22Rv1 (cell line): ENCODE measurements at regions not wholly inside any gene's neighbourhood (a gene's known extent, or its start where the extent isn't known, plus 50 kb on each side); places are given as distances from the start of the nearest gene placed in this dataset.

Experiments
- ZFX ChIP-seq: fragments of 450-650 bp; IDR thresholded peaks from 2 replicates; pipeline ENCODE4 v1.6.1; 2017; ENCODE audit warnings: antibody characterized with exemption, borderline replicate concordance
- TF ChIP-seq, protein P1 (sequence below): fragments of 450-650 bp; IDR thresholded peaks from 2 replicates; pipeline ENCODE4 v1.5.1; 2017; ENCODE audit warnings: mild to moderate bottlenecking

DNA sequence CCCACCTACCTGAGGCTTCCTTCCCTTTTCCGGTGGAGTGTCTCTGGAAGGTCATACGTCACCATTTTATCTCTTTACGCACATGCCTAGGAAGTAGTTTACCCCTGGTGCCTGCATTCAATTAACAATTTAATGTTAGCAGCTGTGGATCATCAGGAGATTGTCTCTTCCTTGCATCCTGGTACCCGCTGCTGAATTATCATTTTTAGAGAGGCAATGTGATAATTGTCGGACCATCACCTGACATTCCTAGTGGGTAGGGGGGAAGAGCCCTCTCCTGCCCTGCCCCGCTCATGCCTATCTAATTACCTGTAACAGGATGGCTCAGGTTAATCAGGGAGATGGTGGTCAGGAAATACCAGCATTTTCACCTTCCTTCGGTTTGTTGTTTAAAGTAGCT is 863.6 kb downstream of the RPA4 start:
- TF ChIP-seq, protein P1, sequence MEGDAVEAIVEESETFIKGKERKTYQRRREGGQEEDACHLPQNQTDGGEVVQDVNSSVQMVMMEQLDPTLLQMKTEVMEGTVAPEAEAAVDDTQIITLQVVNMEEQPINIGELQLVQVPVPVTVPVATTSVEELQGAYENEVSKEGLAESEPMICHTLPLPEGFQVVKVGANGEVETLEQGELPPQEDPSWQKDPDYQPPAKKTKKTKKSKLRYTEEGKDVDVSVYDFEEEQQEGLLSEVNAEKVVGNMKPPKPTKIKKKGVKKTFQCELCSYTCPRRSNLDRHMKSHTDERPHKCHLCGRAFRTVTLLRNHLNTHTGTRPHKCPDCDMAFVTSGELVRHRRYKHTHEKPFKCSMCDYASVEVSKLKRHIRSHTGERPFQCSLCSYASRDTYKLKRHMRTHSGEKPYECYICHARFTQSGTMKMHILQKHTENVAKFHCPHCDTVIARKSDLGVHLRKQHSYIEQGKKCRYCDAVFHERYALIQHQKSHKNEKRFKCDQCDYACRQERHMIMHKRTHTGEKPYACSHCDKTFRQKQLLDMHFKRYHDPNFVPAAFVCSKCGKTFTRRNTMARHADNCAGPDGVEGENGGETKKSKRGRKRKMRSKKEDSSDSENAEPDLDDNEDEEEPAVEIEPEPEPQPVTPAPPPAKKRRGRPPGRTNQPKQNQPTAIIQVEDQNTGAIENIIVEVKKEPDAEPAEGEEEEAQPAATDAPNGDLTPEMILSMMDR, result no peak
- no peak for TF ChIP-seq ZFX
